ENCODE measurements at regions not wholly inside any gene's neighbourhood (a gene's known extent, or its start where the extent isn't known, plus 50 kb on each side); places are given as distances from the start of the nearest gene placed in this dataset.

DNA sequence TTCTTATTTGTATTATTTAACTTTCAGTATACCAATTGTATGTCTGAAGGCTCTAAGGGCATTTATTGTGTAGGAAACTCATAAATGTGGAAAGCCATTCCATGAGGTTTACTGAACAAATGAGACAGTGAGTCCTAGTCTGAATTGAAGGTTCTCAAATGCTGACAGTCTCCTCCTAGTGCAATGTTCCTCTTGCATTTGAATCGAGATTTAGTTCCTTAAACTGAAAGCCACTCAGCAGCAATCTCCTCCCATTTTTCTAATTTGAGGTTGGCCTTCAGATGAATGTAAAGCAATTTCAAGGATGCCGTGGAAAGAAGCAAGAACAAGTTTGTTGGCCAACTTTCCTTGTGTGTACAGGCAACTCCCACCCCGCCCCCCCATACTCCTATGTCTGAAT is 493.2 kb upstream of the KLF4 start:
- no peak overlapping the region for H3K27ac ChIP-seq (ENCODE audit: low read depth in 1 of 2, low read length in 1 of 2)
- H3K27me3 ChIP-seq (ENCODE audit: control insufficient read depth in 3 of 3, insufficient read depth in 3 of 3, low read length in 2 of 3), result no peaks in the 10 kb centered on the region
- peaks cover 0 to 5% (median 0%) of the 10 kb centered on the region in 5 donors for H3K4me1 ChIP-seq (ENCODE audit: control insufficient read depth in 5 of 5, insufficient read depth in 5 of 5, low read length in 5 of 5)
- ATAC-seq (ENCODE audit: insufficient read depth, low FRiP score) (no peak), DNase-seq (no peak)
- TF ChIP-seq, protein P1, sequence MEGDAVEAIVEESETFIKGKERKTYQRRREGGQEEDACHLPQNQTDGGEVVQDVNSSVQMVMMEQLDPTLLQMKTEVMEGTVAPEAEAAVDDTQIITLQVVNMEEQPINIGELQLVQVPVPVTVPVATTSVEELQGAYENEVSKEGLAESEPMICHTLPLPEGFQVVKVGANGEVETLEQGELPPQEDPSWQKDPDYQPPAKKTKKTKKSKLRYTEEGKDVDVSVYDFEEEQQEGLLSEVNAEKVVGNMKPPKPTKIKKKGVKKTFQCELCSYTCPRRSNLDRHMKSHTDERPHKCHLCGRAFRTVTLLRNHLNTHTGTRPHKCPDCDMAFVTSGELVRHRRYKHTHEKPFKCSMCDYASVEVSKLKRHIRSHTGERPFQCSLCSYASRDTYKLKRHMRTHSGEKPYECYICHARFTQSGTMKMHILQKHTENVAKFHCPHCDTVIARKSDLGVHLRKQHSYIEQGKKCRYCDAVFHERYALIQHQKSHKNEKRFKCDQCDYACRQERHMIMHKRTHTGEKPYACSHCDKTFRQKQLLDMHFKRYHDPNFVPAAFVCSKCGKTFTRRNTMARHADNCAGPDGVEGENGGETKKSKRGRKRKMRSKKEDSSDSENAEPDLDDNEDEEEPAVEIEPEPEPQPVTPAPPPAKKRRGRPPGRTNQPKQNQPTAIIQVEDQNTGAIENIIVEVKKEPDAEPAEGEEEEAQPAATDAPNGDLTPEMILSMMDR (IDR thresholded peaks at IDR 0.05; ENCODE audit: control extremely low read depth, extremely low read depth), result no peak
- WGBS, 2 donors, result 25 to 40% methylated on average over 3 of the region's 3 CpGs
- no peaks in the 10 kb centered on the region for H3K9me3 ChIP-seq (ENCODE audit: control insufficient read depth in 4 of 4, insufficient read depth in 3 of 4, low read length in 3 of 4)
- no peak overlapping the region for H3K4me3 ChIP-seq
- H3K36me3 ChIP-seq (ENCODE audit: control insufficient read depth in 4 of 4, insufficient read depth in 4 of 4, low read length in 4 of 4), result no peaks in the 10 kb centered on the region
- H3K9ac ChIP-seq (ENCODE audit: insufficient read depth in 1 of 2, low read length in 2 of 2), result no peak overlapping the region

DNA sequence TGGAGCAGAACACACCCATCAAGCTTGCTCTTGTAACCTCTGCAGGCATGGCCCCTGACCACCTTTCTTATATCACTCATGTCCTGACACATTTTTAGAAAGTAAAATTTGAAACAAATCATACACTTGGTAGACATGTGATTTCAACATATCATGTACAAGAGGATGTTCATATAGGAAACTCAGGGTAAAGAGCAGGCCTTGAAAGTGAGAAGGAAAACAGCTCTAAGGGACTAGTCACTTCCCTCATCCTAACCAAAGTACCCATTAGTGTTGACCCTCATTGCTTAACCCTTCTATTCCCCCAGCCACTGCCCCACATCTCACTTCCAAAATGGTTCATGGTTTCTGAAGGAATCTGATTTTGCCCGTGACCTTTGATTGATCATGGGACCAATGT is 492.4 kb upstream of the KLF4 start:
- H3K36me3 ChIP-seq (ENCODE audit: control insufficient read depth in 4 of 4, insufficient read depth in 4 of 4, low read length in 4 of 4), result no peaks in the 10 kb centered on the region
- H3K27me3 ChIP-seq (ENCODE audit: control insufficient read depth in 3 of 3, insufficient read depth in 3 of 3, low read length in 2 of 3), result no peaks in the 10 kb centered on the region
- TF ChIP-seq, protein P1 (IDR thresholded peaks at IDR 0.05; ENCODE audit: control extremely low read depth, extremely low read depth), result no peak
- no peak for ATAC-seq (ENCODE audit: insufficient read depth, low FRiP score)
- DNase-seq, result no peak
- H3K9me3 ChIP-seq (ENCODE audit: control insufficient read depth in 4 of 4, insufficient read depth in 3 of 4, low read length in 3 of 4), result no peaks in the 10 kb centered on the region
- WGBS, 2 donors, result 84 to 88% methylated on average over 1 of the region's 1 CpG
- no peak overlapping the region for H3K27ac ChIP-seq (ENCODE audit: low read depth in 1 of 2, low read length in 1 of 2)
- H3K9ac ChIP-seq (ENCODE audit: insufficient read depth in 1 of 2, low read length in 2 of 2), result no peak overlapping the region
- peaks cover 0 to 6% (median 0%) of the 10 kb centered on the region in 5 donors for H3K4me1 ChIP-seq (ENCODE audit: control insufficient read depth in 5 of 5, insufficient read depth in 5 of 5, low read length in 5 of 5)
- H3K4me3 ChIP-seq, result no peak overlapping the region

DNA sequence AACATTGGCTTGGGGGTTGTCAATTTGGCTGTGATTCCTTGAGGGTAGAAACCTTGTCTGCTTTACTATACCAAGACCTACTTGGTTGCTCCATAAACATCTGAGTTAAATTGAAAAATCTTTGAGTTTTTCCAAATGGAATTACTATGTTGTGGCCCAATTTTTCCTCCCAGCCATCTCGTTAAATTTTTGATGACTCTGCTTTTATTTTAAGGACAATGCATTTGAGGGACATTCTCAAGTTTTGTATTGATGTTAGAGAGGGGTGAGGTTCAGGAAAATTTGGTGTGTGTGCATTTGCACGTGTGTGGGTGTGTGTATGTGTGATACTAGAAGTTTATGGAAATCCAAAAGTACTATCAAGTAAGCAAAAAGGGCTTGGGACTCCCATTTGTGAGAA is 491.4 kb upstream of the KLF4 start:
- Histone ChIP-seq H3K4me1 (ENCODE audit: control insufficient read depth in 5 of 5, insufficient read depth in 5 of 5, low read length in 5 of 5) (peaks cover 0 to 3% (median 0%) of the 10 kb centered on the region in 5 donors), H3K9ac (ENCODE audit: insufficient read depth in 1 of 2, low read length in 2 of 2) (no peak overlapping the region), H3K9me3 (ENCODE audit: control insufficient read depth in 4 of 4, insufficient read depth in 3 of 4, low read length in 3 of 4) (no peaks in the 10 kb centered on the region), H3K27ac (ENCODE audit: low read depth in 1 of 2, low read length in 1 of 2) (no peak overlapping the region), H3K27me3 (ENCODE audit: control insufficient read depth in 3 of 3, insufficient read depth in 3 of 3, low read length in 2 of 3) (no peaks in the 10 kb centered on the region), H3K36me3 (ENCODE audit: control insufficient read depth in 4 of 4, insufficient read depth in 4 of 4, low read length in 4 of 4) (no peaks in the 10 kb centered on the region), H3K4me3 (no peak overlapping the region)
- ATAC-seq (ENCODE audit: insufficient read depth, low FRiP score), result no peak
- WGBS, 2 donors, result 86 to 92% methylated on average over 2 of the region's 2 CpGs
- TF ChIP-seq, protein P1 (IDR thresholded peaks at IDR 0.05; ENCODE audit: control extremely low read depth, extremely low read depth), result no peak
- no peak for DNase-seq

DNA sequence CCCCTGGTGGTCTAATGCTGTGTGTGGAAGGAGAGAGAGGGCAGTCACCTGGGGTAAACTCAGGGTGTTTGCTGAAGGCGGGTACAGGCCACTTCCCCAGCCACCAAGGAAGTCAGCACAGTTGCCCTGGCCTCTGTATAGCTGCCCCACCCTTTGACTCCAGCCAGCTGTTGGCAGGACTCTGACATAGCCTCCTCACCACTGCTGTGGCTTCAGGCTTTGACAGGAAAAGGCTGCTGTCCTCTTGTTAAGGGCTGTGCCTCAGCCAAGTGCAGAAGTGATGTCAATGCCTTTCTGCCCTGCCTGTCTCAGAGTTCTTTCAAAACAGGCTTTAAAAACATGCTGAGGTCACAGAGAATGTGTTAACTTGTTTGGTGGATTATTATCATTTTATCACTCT is 487.2 kb upstream of the KLF4 start:
- DNase-seq, result peak; percentile 51 to 76 (median 58)
- H3K36me3 ChIP-seq (ENCODE audit: control insufficient read depth in 4 of 4, insufficient read depth in 4 of 4, low read length in 4 of 4), result no peaks in the 10 kb centered on the region
- no peak overlapping the region for H3K9ac ChIP-seq (ENCODE audit: insufficient read depth in 1 of 2, low read length in 2 of 2)
- H3K27ac ChIP-seq (ENCODE audit: low read depth in 1 of 2, low read length in 1 of 2), result no peak overlapping the region
- H3K9me3 ChIP-seq (ENCODE audit: control insufficient read depth in 4 of 4, insufficient read depth in 3 of 4, low read length in 3 of 4), result no peaks in the 10 kb centered on the region
- ATAC-seq (ENCODE audit: insufficient read depth, low FRiP score), result peak; percentile 53
- H3K27me3 ChIP-seq (ENCODE audit: control insufficient read depth in 3 of 3, insufficient read depth in 3 of 3, low read length in 2 of 3), result no peaks in the 10 kb centered on the region
- H3K4me1 ChIP-seq (ENCODE audit: control insufficient read depth in 5 of 5, insufficient read depth in 5 of 5, low read length in 5 of 5), result peaks cover 0 to 12% (median 0%) of the 10 kb centered on the region in 5 donors
- H3K4me3 ChIP-seq, result no peak overlapping the region
- TF ChIP-seq, protein P1 (IDR thresholded peaks at IDR 0.05; ENCODE audit: control extremely low read depth, extremely low read depth), result no peak
- WGBS, 2 donors, result 39 to 58% methylated on average over 1 of the region's 1 CpG
